OCI-LY7 (cell line): ENCODE measurements at regions not wholly inside any gene's neighbourhood (a gene's known extent, or its start where the extent isn't known, plus 50 kb on each side); places are given as distances from the start of the nearest gene placed in this dataset.

Source experiments
- BruUV-seq: library from RNA; stranded (reverse); fragments of 400-500 nt; replicated peaks from 2 replicates; lab custom pipeline; 2021; lab: Mats Ljungman, UMichigan
- CTCF ChIA-PET: fragments of 300-600 bp; sonication (Branson Sonifier 250); formaldehyde crosslinking; loops from one replicate; lab custom pipeline; 2022; ENCODE audit warnings: antibody characterized with exemption; ENCODE audit not compliant: unreplicated experiment; lab: Charles Lee
- POLR2A ChIA-PET: fragments of 300-600 bp; sonication (Branson Sonifier 250); formaldehyde crosslinking; loops from one replicate; lab custom pipeline; 2022; ENCODE audit warnings: antibody characterized with exemption; lab: Charles Lee
- DNase-seq: peaks from one replicate; pipeline ENCODE4 v3.0.0-alpha.2; 2015; ENCODE audit warnings: low spot score
- H2AFZ ChIP-seq: fragments of 200-600 bp; sonication (generic), shearing (Covaris generic); 2 replicates; pipeline ENCODE4 v1.6.1; 2014; ENCODE audit warnings: mild to moderate bottlenecking, antibody characterized with exemption, low read length, moderate library complexity
- H3K27ac ChIP-seq: fragments of 200-600 bp; sonication (generic); 2 replicates; pipeline ENCODE4 v1.5.1; 2014; ENCODE audit warnings: mixed run types, low read depth, mild to moderate bottlenecking, moderate library complexity, low read length, inconsistent platforms; ENCODE audit not compliant: poor library complexity, severe bottlenecking
- H3K36me3 ChIP-seq: fragments of 200-600 bp; sonication (generic); 2 replicates; pipeline ENCODE4 v1.6.1; 2014; ENCODE audit warnings: mild to moderate bottlenecking, antibody characterized with exemption, low read length, moderate library complexity, mixed read lengths; ENCODE audit not compliant: insufficient read depth
- H3K4me1 ChIP-seq: fragments of 200-600 bp; sonication (generic); 2 replicates; pipeline ENCODE4 v1.5.1; 2014; ENCODE audit warnings: mild to moderate bottlenecking, low read length; ENCODE audit not compliant: insufficient read depth, poor library complexity, severe bottlenecking
- H3K4me2 ChIP-seq: fragments of 200-600 bp; sonication (generic); 2 replicates; pipeline ENCODE4 v1.6.1; 2014; ENCODE audit warnings: mild to moderate bottlenecking, low read length
- H3K4me3 ChIP-seq: fragments of 200-600 bp; sonication (generic); 2 replicates; pipeline ENCODE4 v1.5.1; 2014; ENCODE audit warnings: mild to moderate bottlenecking, low read depth, low read length; ENCODE audit not compliant: poor library complexity, severe bottlenecking
- H3K79me2 ChIP-seq: fragments of 200-600 bp; sonication (generic); 2 replicates; pipeline ENCODE4 v1.6.1; 2016; ENCODE audit warnings: low read depth, mild to moderate bottlenecking, low read length, moderate library complexity, mixed read lengths; ENCODE audit not compliant: insufficient read depth
- H3K9me2 ChIP-seq: fragments of 200-600 bp; sonication (generic); 2 replicates; pipeline ENCODE4 v1.6.1; 2016; ENCODE audit warnings: mild to moderate bottlenecking, low read length, mixed read lengths; ENCODE audit not compliant: insufficient read depth
- H3K9me3 ChIP-seq: fragments of 200-600 bp; sonication (generic); 2 replicates; pipeline ENCODE4 v1.6.1; 2014; ENCODE audit warnings: mild to moderate bottlenecking, mixed run types, low read length, mixed read lengths
- H4K20me1 ChIP-seq: fragments of 200-600 bp; sonication (generic); 2 replicates; pipeline ENCODE4 v1.6.1; 2014; ENCODE audit warnings: mild to moderate bottlenecking, antibody characterized with exemption, low read length, moderate library complexity, mixed read lengths; ENCODE audit not compliant: insufficient read depth
- CTCF ChIP-seq: fragments of 200-600 bp; sonication (generic); conservative IDR thresholded peaks from 2 replicates; pipeline ENCODE4 v1.5.1; 2014; ENCODE audit warnings: mild to moderate bottlenecking, antibody characterized with exemption, low read length, moderate library complexity, mixed read lengths
- EZH2phosphoT487 ChIP-seq: fragments of 200-600 bp; sonication (generic); IDR thresholded peaks from 2 replicates; pipeline ENCODE4 v1.6.1; 2018; ENCODE audit warnings: low read depth, borderline replicate concordance, mild to moderate bottlenecking, mixed run types, antibody characterized with exemption, low read length, moderate library complexity, mixed read lengths
- intact Hi-C: fragments of 100-400 bp; cut with micrococcal nuclease; formaldehyde crosslinking; loops from one replicate; pipeline ENCODE4 v1.10.0; 2022; ENCODE audit not compliant: unreplicated experiment

DNA sequence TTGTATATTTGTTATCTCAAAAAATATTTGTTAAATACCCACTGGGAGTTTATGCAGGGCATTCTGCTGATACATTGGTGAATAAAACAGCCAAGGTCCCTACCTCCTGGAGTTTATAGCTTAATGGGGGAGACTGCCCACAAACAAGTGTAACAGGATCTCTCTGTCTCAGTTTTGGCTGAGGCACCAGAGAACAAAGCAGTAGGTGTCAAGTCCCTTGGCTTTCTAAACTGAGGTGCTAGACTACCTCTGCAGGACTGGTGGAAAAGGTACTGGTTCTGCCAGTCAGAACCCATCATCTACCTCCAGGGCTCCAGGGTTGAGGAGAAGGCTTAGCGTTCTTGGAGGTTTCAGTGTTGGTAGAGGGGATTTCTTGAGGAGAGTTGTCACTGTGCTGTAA is 188.4 kb upstream of the ELL2 start:
- intact Hi-C loops = no loop called here
- H3K9me3 ChIP-seq = no peaks in the 10 kb centered on the region
- no peaks in the 10 kb centered on the region for H3K4me1 ChIP-seq
- no peaks in the 10 kb centered on the region for H4K20me1 ChIP-seq
- no peaks in the 10 kb centered on the region for H3K79me2 ChIP-seq
- CTCF ChIA-PET = no interaction called here
- no peak overlapping the region for H3K4me3 ChIP-seq
- no peaks in the 10 kb centered on the region for H3K9me2 ChIP-seq
- DNase-seq = no peak
- no peak overlapping the region for H3K27ac ChIP-seq
- H3K36me3 ChIP-seq = no peaks in the 10 kb centered on the region
- no peak overlapping the region for H3K4me2 ChIP-seq
- POLR2A ChIA-PET = no interaction called here
- no peak overlapping the region for H2AFZ ChIP-seq
- TF ChIP-seq EZH2phosphoT487 (no peak), CTCF (no peak)
- no TSS peak for BruUV-seq

DNA sequence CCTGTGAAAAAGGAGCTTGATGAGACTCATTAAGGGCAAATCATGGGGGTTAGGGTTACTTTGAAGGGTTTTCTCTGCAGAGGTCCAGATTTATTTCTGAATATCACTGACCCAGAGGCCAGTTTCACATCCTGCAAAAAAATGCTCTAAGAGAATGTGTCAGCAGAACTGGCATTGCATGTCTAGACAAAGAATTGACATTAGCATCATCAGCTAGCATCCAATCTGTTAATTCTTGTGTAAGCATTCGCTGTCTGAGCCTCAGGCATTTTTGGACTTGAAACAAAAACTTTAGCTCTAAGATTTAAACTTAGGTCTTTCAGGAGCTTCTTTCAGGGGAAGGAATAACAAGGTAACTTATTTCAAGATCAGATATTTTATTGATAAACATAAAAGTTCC is 187.9 kb upstream of the ELL2 start:
- Histone ChIP-seq H3K27ac (no peak overlapping the region), H4K20me1 (no peaks in the 10 kb centered on the region), H3K79me2 (no peaks in the 10 kb centered on the region), H3K4me1 (no peaks in the 10 kb centered on the region), H3K4me3 (no peak overlapping the region), H3K9me3 (no peaks in the 10 kb centered on the region), H3K4me2 (no peak overlapping the region), H3K9me2 (no peaks in the 10 kb centered on the region), H3K36me3 (no peaks in the 10 kb centered on the region), H2AFZ (no peak overlapping the region)
- BruUV-seq = no TSS peak
- CTCF ChIA-PET = no interaction called here
- intact Hi-C loops = no loop called here
- TF ChIP-seq EZH2phosphoT487 = no peak
- no peak for TF ChIP-seq CTCF
- DNase-seq = no peak
- POLR2A ChIA-PET = no interaction called here

- H2AFZ ChIP-seq = no peak overlapping the region
- H3K4me3 ChIP-seq = no peak overlapping the region
- CTCF ChIA-PET = no interaction called here
- no peaks in the 10 kb centered on the region for H3K9me2 ChIP-seq
- no peaks in the 10 kb centered on the region for H3K36me3 ChIP-seq
- H3K27ac ChIP-seq = no peak overlapping the region
- intact Hi-C loops = no loop called here
- no peaks in the 10 kb centered on the region for H3K4me1 ChIP-seq
- H3K79me2 ChIP-seq = no peaks in the 10 kb centered on the region
- H3K4me2 ChIP-seq = no peak overlapping the region
- TF ChIP-seq CTCF = no peak
- no peak for TF ChIP-seq EZH2phosphoT487
- BruUV-seq = no TSS peak
- H3K9me3 ChIP-seq = no peaks in the 10 kb centered on the region
- DNase-seq = no peak
- H4K20me1 ChIP-seq = no peaks in the 10 kb centered on the region
- POLR2A ChIA-PET = interaction anchor here (1.0 kb wide), 1 partner anchor 12 kb away, joined by 3 read pairs; no protein-coding TSS in a partner anchor
Observed at GRCh38 chr5:96149021-96149420, 187.4 kb upstream of the ELL2 start.
